ENCODE measurements at regions not wholly inside any gene's neighbourhood (a gene's known extent, or its start where the extent isn't known, plus 50 kb on each side); places are given as distances from the start of the nearest gene placed in this dataset.

DNA sequence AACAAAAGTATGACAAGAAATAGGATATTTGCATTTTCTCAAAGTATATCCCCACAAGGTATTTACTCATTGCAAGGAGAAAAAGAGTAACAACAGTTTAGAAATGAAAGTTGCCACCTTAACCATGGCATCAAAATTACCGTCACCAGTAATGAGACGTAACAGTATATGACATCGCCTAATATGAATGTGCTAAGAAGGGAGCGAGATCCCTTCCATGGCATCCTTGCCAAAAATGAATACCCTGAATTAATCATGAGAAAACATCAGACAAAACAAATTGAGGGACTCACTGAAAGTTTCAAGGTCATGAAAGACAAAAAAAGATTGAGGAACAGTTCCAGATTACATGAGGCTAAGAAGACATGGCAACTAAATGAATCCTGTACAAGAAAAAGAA lies 78.9 kb upstream of the MROH9 start:
- TF ChIP-seq, protein P1, sequence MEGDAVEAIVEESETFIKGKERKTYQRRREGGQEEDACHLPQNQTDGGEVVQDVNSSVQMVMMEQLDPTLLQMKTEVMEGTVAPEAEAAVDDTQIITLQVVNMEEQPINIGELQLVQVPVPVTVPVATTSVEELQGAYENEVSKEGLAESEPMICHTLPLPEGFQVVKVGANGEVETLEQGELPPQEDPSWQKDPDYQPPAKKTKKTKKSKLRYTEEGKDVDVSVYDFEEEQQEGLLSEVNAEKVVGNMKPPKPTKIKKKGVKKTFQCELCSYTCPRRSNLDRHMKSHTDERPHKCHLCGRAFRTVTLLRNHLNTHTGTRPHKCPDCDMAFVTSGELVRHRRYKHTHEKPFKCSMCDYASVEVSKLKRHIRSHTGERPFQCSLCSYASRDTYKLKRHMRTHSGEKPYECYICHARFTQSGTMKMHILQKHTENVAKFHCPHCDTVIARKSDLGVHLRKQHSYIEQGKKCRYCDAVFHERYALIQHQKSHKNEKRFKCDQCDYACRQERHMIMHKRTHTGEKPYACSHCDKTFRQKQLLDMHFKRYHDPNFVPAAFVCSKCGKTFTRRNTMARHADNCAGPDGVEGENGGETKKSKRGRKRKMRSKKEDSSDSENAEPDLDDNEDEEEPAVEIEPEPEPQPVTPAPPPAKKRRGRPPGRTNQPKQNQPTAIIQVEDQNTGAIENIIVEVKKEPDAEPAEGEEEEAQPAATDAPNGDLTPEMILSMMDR (IDR thresholded peaks at IDR 0.05), result no peak
- TF ChIP-seq POLR2AphosphoS5 (IDR thresholded peaks at IDR 0.05) (no peak), EP300 (IDR thresholded peaks at IDR 0.05) (no peak)
